T47D (cell line): ENCODE measurements at regions not wholly inside any gene's neighbourhood (a gene's known extent, or its start where the extent isn't known, plus 50 kb on each side); places are given as distances from the start of the nearest gene placed in this dataset.

ENCODE experiments used
- DNase-seq, 2 experiments: peaks; one replicate each; pipeline versions ENCODE4 v3.0.0 to v3.0.0-alpha.2; 2011 to 2012; ENCODE audit warnings: low read depth in 1 of 2, low spot score in 1 of 2
- JUND ChIP-seq: IDR thresholded peaks from 2 replicates; pipeline ENCODE4 v1.6.1; 2012; ENCODE audit warnings: low read depth
- in situ Hi-C: cut with HindIII; loops from 2 replicates; pipeline ENCODE4 v1.10.0; 2016; ENCODE audit warnings: low sequenced_read_pairs, low pct_unique_long_range_greater_than_20kb

- no peak for DNase-seq
- in situ Hi-C loops = no loop called here
- no peak for TF ChIP-seq JUND
Observed at GRCh38 chr12:23029185-23029584, 404.2 kb downstream of the ETNK1 start.

- no peak for TF ChIP-seq JUND
- DNase-seq = no peak
- in situ Hi-C loops = no loop called here
Observed at GRCh38 chr12:23039834-23040233, 414.9 kb downstream of the ETNK1 start.

GRCh38 chr12:23041774-23042173, 416.8 kb downstream of the ETNK1 start:
- in situ Hi-C loops = no loop called here
- no peak for TF ChIP-seq JUND
- no peak for DNase-seq

GRCh38 chr12:23043646-23044045, 418.7 kb downstream of the ETNK1 start:
- in situ Hi-C loops = no loop called here
- DNase-seq = no peak
- TF ChIP-seq JUND = no peak

GRCh38 chr12:23049180-23049579, 424.2 kb downstream of the ETNK1 start:
- no peak for TF ChIP-seq JUND
- in situ Hi-C loops = no loop called here
- DNase-seq = no peak

GRCh38 chr12:23055004-23055403, 430.0 kb downstream of the ETNK1 start:
- DNase-seq = peak in 1 of 2 experiments; percentile 53
- no peak for TF ChIP-seq JUND
- in situ Hi-C loops = no loop called here

- no peak for TF ChIP-seq JUND
- in situ Hi-C loops = no loop called here
- no peak for DNase-seq
Observed at GRCh38 chr12:23057571-23057970, 432.6 kb downstream of the ETNK1 start.

- no peak for TF ChIP-seq JUND
- in situ Hi-C loops = no loop called here
- no peak for DNase-seq
Observed at GRCh38 chr12:23060161-23060560, 435.2 kb downstream of the ETNK1 start.

- TF ChIP-seq JUND = no peak
Observed at GRCh38 chr12:23063206-23063605, 438.2 kb downstream of the ETNK1 start.

GRCh38 chr12:23066095-23066494, 441.1 kb downstream of the ETNK1 start:
- no peak for TF ChIP-seq JUND
- DNase-seq = no peak
- in situ Hi-C loops = no loop called here

More at GRCh38 chr12:23063206-23063605, 438.2 kb downstream of the ETNK1 start:
- in situ Hi-C loops = no loop called here
- no peak for DNase-seq

GRCh38 chr12:23083267-23083666, 458.3 kb downstream of the ETNK1 start:
- in situ Hi-C loops = no loop called here
- no peak for TF ChIP-seq JUND
- no peak for DNase-seq

- in situ Hi-C loops = no loop called here
- DNase-seq = no peak
- TF ChIP-seq JUND = no peak
Observed at GRCh38 chr12:23084236-23084995, 459.4 kb downstream of the ETNK1 start.

- DNase-seq = no peak
- TF ChIP-seq JUND = no peak
- in situ Hi-C loops = no loop called here
Observed at GRCh38 chr12:23088594-23088993, 463.6 kb downstream of the ETNK1 start.

- no peak for TF ChIP-seq JUND
- DNase-seq = no peak
- in situ Hi-C loops = no loop called here
Observed at GRCh38 chr12:23093488-23093887, 468.5 kb downstream of the ETNK1 start.

GRCh38 chr12:23096321-23096720, 471.4 kb downstream of the ETNK1 start:
- in situ Hi-C loops = no loop called here

More at GRCh38 chr12:23096321-23096720, 471.4 kb downstream of the ETNK1 start:
- no peak for DNase-seq
- TF ChIP-seq JUND = no peak
